HFF-Myc (cell line): ENCODE measurements at regions not wholly inside any gene's neighbourhood (a gene's known extent, or its start where the extent isn't known, plus 50 kb on each side); places are given as distances from the start of the nearest gene placed in this dataset.

ENCODE experiments used
- DNase-seq: peaks from one replicate; pipeline ENCODE4 v3.0.0-alpha.2; 2011; ENCODE audit warnings: low read depth; ENCODE audit errors: extremely low read depth
- H3K4me3 ChIP-seq: replicated peaks from 2 replicates; pipeline ENCODE4 v1.5.1; 2011; ENCODE audit warnings: low read depth, mild to moderate bottlenecking, control low read depth, low read length
- TF ChIP-seq, protein P1 (sequence below): IDR thresholded peaks from 2 replicates; pipeline ENCODE4 v1.5.1; 2012; ENCODE audit warnings: mild to moderate bottlenecking, low read depth, low read length, control low read depth; ENCODE audit errors: missing control alignments

DNA sequence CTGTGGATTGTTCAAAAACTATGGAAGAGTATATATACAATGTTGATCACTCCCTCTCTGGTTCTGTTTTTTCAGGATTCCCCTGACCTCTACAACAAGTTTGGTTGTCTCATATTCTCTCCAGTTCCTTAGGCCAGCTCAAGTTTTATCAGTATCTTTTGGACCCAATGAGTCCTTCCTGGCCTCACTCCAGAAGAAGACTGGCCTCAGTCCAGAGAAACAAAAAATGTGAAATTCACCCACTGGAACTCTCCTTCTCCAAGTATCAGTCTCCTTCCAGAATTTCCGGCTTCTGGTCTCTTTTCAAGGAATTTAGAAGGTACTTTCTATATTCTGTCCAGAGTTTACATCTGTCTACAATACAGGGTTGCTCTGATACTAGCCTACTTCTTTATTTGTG lies 537.8 kb upstream of the FTMT start:
- TF ChIP-seq, protein P1, sequence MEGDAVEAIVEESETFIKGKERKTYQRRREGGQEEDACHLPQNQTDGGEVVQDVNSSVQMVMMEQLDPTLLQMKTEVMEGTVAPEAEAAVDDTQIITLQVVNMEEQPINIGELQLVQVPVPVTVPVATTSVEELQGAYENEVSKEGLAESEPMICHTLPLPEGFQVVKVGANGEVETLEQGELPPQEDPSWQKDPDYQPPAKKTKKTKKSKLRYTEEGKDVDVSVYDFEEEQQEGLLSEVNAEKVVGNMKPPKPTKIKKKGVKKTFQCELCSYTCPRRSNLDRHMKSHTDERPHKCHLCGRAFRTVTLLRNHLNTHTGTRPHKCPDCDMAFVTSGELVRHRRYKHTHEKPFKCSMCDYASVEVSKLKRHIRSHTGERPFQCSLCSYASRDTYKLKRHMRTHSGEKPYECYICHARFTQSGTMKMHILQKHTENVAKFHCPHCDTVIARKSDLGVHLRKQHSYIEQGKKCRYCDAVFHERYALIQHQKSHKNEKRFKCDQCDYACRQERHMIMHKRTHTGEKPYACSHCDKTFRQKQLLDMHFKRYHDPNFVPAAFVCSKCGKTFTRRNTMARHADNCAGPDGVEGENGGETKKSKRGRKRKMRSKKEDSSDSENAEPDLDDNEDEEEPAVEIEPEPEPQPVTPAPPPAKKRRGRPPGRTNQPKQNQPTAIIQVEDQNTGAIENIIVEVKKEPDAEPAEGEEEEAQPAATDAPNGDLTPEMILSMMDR: no peak
- no peak overlapping the region for H3K4me3 ChIP-seq
- DNase-seq: no peak

DNA sequence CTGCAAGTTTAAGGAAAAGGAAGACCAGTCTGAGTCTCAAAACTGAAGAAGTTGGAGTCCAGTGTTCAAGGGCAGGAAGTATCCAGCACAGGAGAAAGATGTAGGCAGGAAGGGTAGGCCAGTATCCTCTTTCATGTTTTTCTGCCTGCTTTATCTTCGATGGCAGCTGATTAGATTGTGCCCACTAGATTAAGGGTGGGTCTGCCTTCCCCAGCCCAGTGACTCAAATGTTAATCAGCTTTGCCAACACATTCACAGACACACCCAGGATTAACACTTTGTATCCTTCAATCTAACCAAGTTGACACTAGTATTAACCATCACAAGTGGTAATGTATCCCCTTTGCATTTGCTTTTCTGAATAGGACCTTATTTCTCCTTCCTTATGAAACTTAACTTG lies 535.9 kb upstream of the FTMT start:
- TF ChIP-seq, protein P1: no peak
- DNase-seq: no peak
- no peak overlapping the region for H3K4me3 ChIP-seq

DNA sequence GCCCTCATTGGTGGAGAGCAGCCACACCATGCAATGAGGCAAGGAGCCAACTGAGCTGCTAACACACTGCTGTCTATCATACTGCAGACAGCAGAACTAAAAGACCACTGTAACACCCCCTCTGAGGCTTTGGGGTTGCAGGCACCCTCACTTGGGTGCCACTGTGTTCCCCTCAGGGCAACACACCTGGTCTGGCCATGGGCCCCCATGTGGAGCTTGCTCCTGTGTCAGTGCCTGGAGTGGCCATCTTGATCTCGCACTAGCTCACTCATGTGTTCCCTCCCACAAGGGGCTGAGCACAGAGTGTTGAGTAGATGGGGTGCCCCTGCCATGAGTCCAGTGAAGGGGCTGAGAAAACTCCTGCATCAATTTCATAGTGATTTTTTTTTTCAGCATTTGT lies 532.4 kb upstream of the FTMT start:
- DNase-seq: no peak
- TF ChIP-seq, protein P1: no peak
- H3K4me3 ChIP-seq: no peak overlapping the region

- no peak for DNase-seq
- H3K4me3 ChIP-seq: no peak overlapping the region
These were observed 525.8 kb upstream of the FTMT start for GRCh38 chr5:121325930-121326329.

GRCh38 chr5:121350181-121350930 lies 501.3 kb upstream of the FTMT start:
- TF ChIP-seq, protein P1: no peak
- H3K4me3 ChIP-seq: no peak overlapping the region
- no peak for DNase-seq

More at GRCh38 chr5:121325930-121326329, 525.8 kb upstream of the FTMT start:
- TF ChIP-seq, protein P1: no peak

DNA sequence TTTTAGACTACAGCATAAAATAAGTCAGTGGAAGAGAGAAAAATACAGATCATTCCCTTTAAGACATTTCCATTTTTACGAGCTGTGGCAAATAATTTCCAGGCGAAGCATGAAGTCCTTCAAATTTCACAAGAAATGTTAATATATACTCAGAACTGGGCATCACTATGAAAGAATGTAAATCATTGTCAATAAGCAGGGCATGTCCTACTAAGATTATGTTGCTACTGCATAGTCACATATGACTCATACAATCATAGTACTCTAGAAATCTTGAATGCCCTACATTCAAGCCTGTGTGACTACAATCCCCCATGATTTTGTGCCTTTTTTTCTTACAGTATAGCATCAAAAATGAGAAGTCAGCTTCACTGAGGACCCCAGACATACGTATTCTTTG lies 485.2 kb upstream of the FTMT start:
- TF ChIP-seq, protein P1: no peak
- DNase-seq: no peak
- H3K4me3 ChIP-seq: no peak overlapping the region

DNA sequence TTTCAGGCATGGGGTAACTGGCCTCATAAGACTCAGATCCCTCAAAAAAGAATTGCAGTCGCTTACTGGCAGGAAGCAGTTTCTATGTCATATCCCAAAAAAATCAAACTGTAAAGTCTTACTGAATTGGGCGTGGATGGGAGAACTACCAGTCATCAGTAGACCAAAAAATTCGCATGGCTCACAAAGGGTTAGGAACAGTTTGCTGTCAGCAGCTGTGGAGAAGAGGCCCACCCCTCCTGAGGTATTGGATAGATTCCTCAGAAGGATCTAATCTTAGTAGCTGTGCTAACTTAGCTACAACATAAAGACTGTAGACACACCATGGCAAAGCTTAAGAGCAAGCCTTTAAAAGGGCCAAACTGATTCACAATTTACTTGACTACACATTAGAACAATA lies 478.3 kb upstream of the FTMT start:
- H3K4me3 ChIP-seq: no peak overlapping the region
- TF ChIP-seq, protein P1: no peak

More for the DNA sequence above, 478.3 kb upstream of the FTMT start:
- no peak for DNase-seq
